Ishikawa (cell line): ENCODE measurements at regions not wholly inside any gene's neighbourhood (a gene's known extent, or its start where the extent isn't known, plus 50 kb on each side); places are given as distances from the start of the nearest gene placed in this dataset.

Source experiments
- CEBPB ChIP-seq: IDR thresholded peaks from 2 replicates; pipeline ENCODE4 v1.6.1; 2012
- CREB1 ChIP-seq: IDR thresholded peaks from 2 replicates; pipeline ENCODE4 v1.6.1; 2012; ENCODE audit warnings: low read depth
- EGR1 ChIP-seq: IDR thresholded peaks from 2 replicates; pipeline ENCODE4 v1.6.1; 2012
- EP300 ChIP-seq: IDR thresholded peaks from 2 replicates; pipeline ENCODE4 v1.6.1; 2012; ENCODE audit warnings: borderline replicate concordance
- FOXM1 ChIP-seq: IDR thresholded peaks from 2 replicates; pipeline ENCODE4 v1.6.1; 2012; ENCODE audit warnings: low read depth, borderline replicate concordance
- MAX ChIP-seq: IDR thresholded peaks from 2 replicates; pipeline ENCODE4 v1.6.1; 2012
- NFIC ChIP-seq: IDR thresholded peaks from 2 replicates; pipeline ENCODE4 v1.6.1; 2012
- RAD21 ChIP-seq: IDR thresholded peaks from 2 replicates; pipeline ENCODE4 v1.6.1; 2012; ENCODE audit warnings: low read depth
- REST ChIP-seq: IDR thresholded peaks from 2 replicates; pipeline ENCODE4 v1.6.1; 2012; ENCODE audit warnings: low read depth, mild to moderate bottlenecking
- TAF1 ChIP-seq: IDR thresholded peaks from 2 replicates; pipeline ENCODE4 v1.6.1; 2012; ENCODE audit warnings: low read depth, mild to moderate bottlenecking
- TCF12 ChIP-seq: IDR thresholded peaks from 2 replicates; pipeline ENCODE4 v1.6.1; 2012; ENCODE audit warnings: low read depth
- TEAD4 ChIP-seq: IDR thresholded peaks from 2 replicates; pipeline ENCODE4 v1.6.1; 2012
- USF1 ChIP-seq: IDR thresholded peaks from 2 replicates; pipeline ENCODE4 v1.6.1; 2012
- YY1 ChIP-seq: IDR thresholded peaks from 2 replicates; pipeline ENCODE4 v1.6.1; 2012; ENCODE audit warnings: low read depth
- ZBTB7A ChIP-seq: IDR thresholded peaks from 2 replicates; pipeline ENCODE4 v1.6.1; 2012; ENCODE audit warnings: low read depth

GRCh38 chr18:42137693-42138375 lies 182.8 kb downstream of the PIK3C3 start:
- TF ChIP-seq USF1, result no peak
- TF ChIP-seq CEBPB, result no peak
- TF ChIP-seq REST, result no peak
- no peak for TF ChIP-seq EGR1
- no peak for TF ChIP-seq CREB1
- TF ChIP-seq TCF12, result no peak
- TF ChIP-seq EP300, result no peak
- no peak for TF ChIP-seq MAX
- TF ChIP-seq TAF1, result no peak
- no peak for TF ChIP-seq NFIC
- no peak for TF ChIP-seq TEAD4
- no peak for TF ChIP-seq FOXM1
- TF ChIP-seq YY1, result no peak
- no peak for TF ChIP-seq ZBTB7A

- TF ChIP-seq CEBPB (no peak), FOXM1 (no peak), YY1 (no peak), EP300 (no peak), MAX (no peak)
Measured at GRCh38 chr18:42141439-42141838, 186.4 kb downstream of the PIK3C3 start.

GRCh38 chr18:42155024-42155423 lies 200.0 kb downstream of the PIK3C3 start:
- TF ChIP-seq REST (no peak), CREB1 (no peak), NFIC (no peak), EP300 (no peak), ZBTB7A (no peak)

- TF ChIP-seq USF1, result no peak
- no peak for TF ChIP-seq EP300
- no peak for TF ChIP-seq TAF1
- no peak for TF ChIP-seq CREB1
- TF ChIP-seq RAD21, result no peak
- TF ChIP-seq ZBTB7A, result no peak
- TF ChIP-seq FOXM1, result no peak
- TF ChIP-seq NFIC, result no peak
- no peak for TF ChIP-seq MAX
- TF ChIP-seq REST, result no peak
Measured at GRCh38 chr18:42156281-42156680, 201.2 kb downstream of the PIK3C3 start.

GRCh38 chr18:42157420-42157819 lies 202.4 kb downstream of the PIK3C3 start:
- TF ChIP-seq TEAD4 (no peak), EP300 (no peak), RAD21 (no peak)
